H9 (cell line): ENCODE measurements at regions not wholly inside any gene's neighbourhood (a gene's known extent, or its start where the extent isn't known, plus 50 kb on each side); places are given as distances from the start of the nearest gene placed in this dataset.

Experiments used
- DNase-seq: peaks from one replicate; pipeline ENCODE4 v3.0.0-alpha.2; 2017
- H2AFZ ChIP-seq: one replicate; pipeline ENCODE4 v1.6.1; 2013; ENCODE audit warnings: mild to moderate bottlenecking, low read length, control low read depth, moderate library complexity
- H2AK5ac ChIP-seq: 2 replicates; pipeline ENCODE4 v1.6.1; 2013; ENCODE audit warnings: low read length, control low read depth, mixed read lengths; ENCODE audit not compliant: insufficient read length
- H2BK120ac ChIP-seq: one replicate; pipeline ENCODE4 v1.6.1; 2013; ENCODE audit warnings: low read depth, mild to moderate bottlenecking, low read length, control low read depth, inconsistent platforms; ENCODE audit not compliant: poor library complexity, severe bottlenecking
- H2BK12ac ChIP-seq: 2 replicates; pipeline ENCODE4 v1.6.1; 2013; ENCODE audit warnings: low read length, control low read depth, mixed read lengths, low read depth; ENCODE audit not compliant: insufficient read length
- H2BK15ac ChIP-seq: 2 replicates; pipeline ENCODE4 v1.6.1; 2013; ENCODE audit warnings: low read depth, low read length, control low read depth
- H2BK20ac ChIP-seq: one replicate; pipeline ENCODE4 v1.6.1; 2013; ENCODE audit warnings: low read depth, mild to moderate bottlenecking, low read length, control low read depth, inconsistent platforms; ENCODE audit not compliant: poor library complexity, severe bottlenecking
- H2BK5ac ChIP-seq: 2 replicates; pipeline ENCODE4 v1.6.1; 2013; ENCODE audit warnings: low read length, control low read depth, mixed read lengths; ENCODE audit not compliant: insufficient read length
- H3K14ac ChIP-seq: 2 replicates; pipeline ENCODE4 v1.6.1; 2013; ENCODE audit warnings: low read length, control low read depth; ENCODE audit not compliant: insufficient read depth
- H3K18ac ChIP-seq: 2 replicates; pipeline ENCODE4 v1.6.1; 2013; ENCODE audit warnings: low read depth, mild to moderate bottlenecking, mixed read lengths, low read length, control low read depth; ENCODE audit not compliant: insufficient read length
- H3K23ac ChIP-seq: 2 replicates; pipeline ENCODE4 v1.6.1; 2013; ENCODE audit warnings: low read length, control low read depth, mixed read lengths, low read depth; ENCODE audit not compliant: insufficient read length
- H3K23me2 ChIP-seq: 2 replicates; pipeline ENCODE4 v1.6.1; 2013; ENCODE audit warnings: low read depth, mild to moderate bottlenecking, mixed read lengths, low read length, control low read depth; ENCODE audit not compliant: insufficient read length, poor library complexity, severe bottlenecking
- H3K27ac ChIP-seq: 2 replicates; pipeline ENCODE4 v1.5.1; 2013; ENCODE audit warnings: low read length, control low read depth, mixed read lengths, low read depth; ENCODE audit not compliant: insufficient read length
- H3K27me3 ChIP-seq: 2 replicates; pipeline ENCODE4 v1.6.1; 2013; ENCODE audit warnings: low read length, control low read depth, inconsistent platforms; ENCODE audit not compliant: insufficient read depth
- H3K4ac ChIP-seq: 2 replicates; pipeline ENCODE4 v1.6.1; 2013; ENCODE audit warnings: low read depth, mild to moderate bottlenecking, control low read depth, inconsistent platforms, low read length, moderate library complexity
- H3K4me1 ChIP-seq: 2 replicates; pipeline ENCODE4 v1.6.1; 2013; ENCODE audit warnings: low read length, control low read depth, inconsistent platforms; ENCODE audit not compliant: insufficient read depth
- H3K4me2 ChIP-seq: 2 replicates; pipeline ENCODE4 v1.6.1; 2013; ENCODE audit warnings: low read length, control low read depth, mixed read lengths; ENCODE audit not compliant: insufficient read length, insufficient read depth
- H3K56ac ChIP-seq: 2 replicates; pipeline ENCODE4 v1.6.1; 2013; ENCODE audit warnings: low read depth, mild to moderate bottlenecking, mixed read lengths, low read length, control low read depth; ENCODE audit not compliant: insufficient read length
- H3K79me1 ChIP-seq: 2 replicates; pipeline ENCODE4 v1.6.1; 2013; ENCODE audit warnings: low read depth, mild to moderate bottlenecking, moderate library complexity, low read length, control low read depth, inconsistent platforms; ENCODE audit not compliant: insufficient read depth, poor library complexity, severe bottlenecking
- H3K79me2 ChIP-seq: 2 replicates; pipeline ENCODE4 v1.6.1; 2013; ENCODE audit warnings: low read length, control low read depth, inconsistent platforms; ENCODE audit not compliant: insufficient read depth
- H3K9ac ChIP-seq: 2 replicates; pipeline ENCODE4 v1.6.1; 2013; ENCODE audit warnings: low read length, control low read depth, mixed read lengths; ENCODE audit not compliant: insufficient read length; ENCODE audit errors: extremely low read depth
- H3K9me3 ChIP-seq: one replicate; pipeline ENCODE4 v1.6.1; 2013; ENCODE audit warnings: low read depth, low read length, inconsistent platforms; ENCODE audit not compliant: control insufficient read depth
- H3T11ph ChIP-seq: one replicate; pipeline ENCODE4 v1.6.1; 2013; ENCODE audit warnings: mild to moderate bottlenecking, low read length, control low read depth, inconsistent platforms
- H4K20me1 ChIP-seq: one replicate; pipeline ENCODE4 v1.6.1; 2013; ENCODE audit not compliant: control insufficient read depth, insufficient read length, insufficient read depth
- H4K5ac ChIP-seq: 2 replicates; pipeline ENCODE4 v1.6.1; 2013; ENCODE audit warnings: low read depth, mild to moderate bottlenecking, mixed read lengths, low read length, control low read depth; ENCODE audit not compliant: insufficient read length
- H4K8ac ChIP-seq: replicated peaks from 2 replicates; pipeline ENCODE4 v1.6.1; 2013; ENCODE audit warnings: low read length, control low read depth, mixed read lengths, low read depth; ENCODE audit not compliant: insufficient read length
- H4K91ac ChIP-seq: 2 replicates; pipeline ENCODE4 v1.6.1; 2013; ENCODE audit warnings: low read depth, mild to moderate bottlenecking, moderate library complexity, mixed read lengths, low read length, control low read depth; ENCODE audit not compliant: insufficient read length
- H3K27ac Mint-ChIP-seq, 3 experiments: 2 replicates in 2 of 3; 3 replicates in 1 of 3; pipeline ENCODE4 v1.8.0; 2020 to 2021; ENCODE audit warnings: mixed read lengths in 3 of 3, mild to moderate bottlenecking in 1 of 3, moderate library complexity in 1 of 3
- H3K27me3 Mint-ChIP-seq: 2 replicates; pipeline ENCODE4 v1.8.0; 2021; ENCODE audit warnings: low read depth, mild to moderate bottlenecking, moderate library complexity, mixed read lengths
- H3K36me3 Mint-ChIP-seq, 3 experiments: 2 replicates in 2 of 3; 3 replicates in 1 of 3; pipeline ENCODE4 v1.8.0; 2020 to 2021; ENCODE audit warnings: low read depth in 3 of 3, mixed read lengths in 3 of 3; ENCODE audit not compliant: insufficient read depth in 1 of 3
- H3K4me1 Mint-ChIP-seq, 2 experiments: 2 replicates each; pipeline ENCODE4 v1.8.0; 2020; ENCODE audit warnings: mixed read lengths in 2 of 2
- H3K4me3 Mint-ChIP-seq, 2 experiments: 2 replicates in 1 of 2; 3 replicates in 1 of 2; pipeline ENCODE4 v1.8.0; 2020 to 2021; ENCODE audit warnings: mild to moderate bottlenecking in 2 of 2, mixed read lengths in 2 of 2, moderate library complexity in 1 of 2
- H3K9me3 Mint-ChIP-seq, 2 experiments: 2 replicates in 1 of 2; 3 replicates in 1 of 2; pipeline ENCODE4 v1.8.0; 2020; ENCODE audit warnings: mild to moderate bottlenecking in 2 of 2, mixed read lengths in 2 of 2, moderate library complexity in 1 of 2
- CTCF ChIP-seq: fragments of 200-600 bp; sonication (generic); conservative IDR thresholded peaks from 3 replicates; pipeline ENCODE4 v1.8.0; 2021; ENCODE audit warnings: antibody characterized with exemption, mild to moderate bottlenecking
- WGBS: extraction: QIAGEN DNeasy Blood & Tissue Kit; methylation state at CpG from one replicate; pipeline ENCODE4 v1.1.7; 2013; ENCODE audit warnings: missing lambda C conversion rate, low lambda C conversion rate, mixed read lengths; ENCODE audit not compliant: insufficient read length; ENCODE audit errors: extremely low coverage; 5-methylcytosine and 5-hydroxymethylcytosine counted together

GRCh38 chr17:43316522-43317142, 82.2 kb upstream of the ARL4D start:
- Mint-ChIP-seq H3K36me3 (peaks cover 4 to 24% (median 20%) of the 10 kb centered on the region in 3 experiments), H3K9me3 (peaks cover 24 to 31% of the 10 kb centered on the region in 2 experiments), H3K4me1 (peaks cover 3 to 10% of the 10 kb centered on the region in 2 experiments; a peak in 2 of 4 replicates), H3K27ac (peak overlapping the region in 2 of 3 experiments; percentile 9 to 84; a peak in 2 of 7 replicates), H3K27me3 (peaks cover 2% of the 10 kb centered on the region), H3K4me3 (no peak overlapping the region; a peak in 1 of 5 replicates)
- H3K18ac ChIP-seq: no peak overlapping the region
- H3K4ac ChIP-seq: no peak overlapping the region
- H3K14ac ChIP-seq: no peak overlapping the region
- peaks cover 6% of the 10 kb centered on the region for H3K9me3 ChIP-seq
- DNase-seq: peak; percentile 70
- WGBS: no CpG with 5 or more reads among the region's 19 CpGs
- H3K27ac ChIP-seq: no peak overlapping the region
- no peaks in the 10 kb centered on the region for H3K4me1 ChIP-seq
- H4K91ac ChIP-seq: no peak overlapping the region
- TF ChIP-seq CTCF: no peak
- no peak overlapping the region for H3K23ac ChIP-seq
- H4K8ac ChIP-seq: no peak overlapping the region
- no peak overlapping the region for H4K5ac ChIP-seq
- H3T11ph ChIP-seq: no peak overlapping the region
- H3K9ac ChIP-seq: no peak overlapping the region
- H2BK15ac ChIP-seq: no peak overlapping the region
- H3K79me2 ChIP-seq: no peaks in the 10 kb centered on the region
- H3K23me2 ChIP-seq: no peaks in the 10 kb centered on the region
- H2BK12ac ChIP-seq: no peak overlapping the region
- H2BK20ac ChIP-seq: no peak overlapping the region
- H3K79me1 ChIP-seq: no peaks in the 10 kb centered on the region
- H3K27me3 ChIP-seq: no peaks in the 10 kb centered on the region
- no peak overlapping the region for H3K4me2 ChIP-seq
- H2BK5ac ChIP-seq: no peak overlapping the region
- no peak overlapping the region for H2BK120ac ChIP-seq
- no peak overlapping the region for H2AK5ac ChIP-seq
- no peaks in the 10 kb centered on the region for H4K20me1 ChIP-seq
- no peak overlapping the region for H2AFZ ChIP-seq
- no peak overlapping the region for H3K56ac ChIP-seq
